GM19238 (cell line): ENCODE measurements at regions not wholly inside any gene's neighbourhood (a gene's known extent, or its start where the extent isn't known, plus 50 kb on each side); places are given as distances from the start of the nearest gene placed in this dataset.

Source experiments
- DNase-seq: peaks from one replicate; pipeline ENCODE4 v3.0.0; 2011; ENCODE audit warnings: low spot score; ENCODE audit not compliant: insufficient read length

GRCh38 chr6:25062070-25062811 is 126.5 kb upstream of the RIPOR2 start:
- no peak for DNase-seq

- no peak for DNase-seq
Observed at GRCh38 chr6:25064006-25064405, 128.2 kb upstream of the RIPOR2 start.

- no peak for DNase-seq
Observed at GRCh38 chr6:25065666-25066065, 129.9 kb upstream of the RIPOR2 start.

- no peak for DNase-seq
Observed at GRCh38 chr6:25066593-25066992, 130.8 kb upstream of the RIPOR2 start.

- no peak for DNase-seq
Observed at GRCh38 chr6:25068866-25069265, 133.1 kb upstream of the RIPOR2 start.

- peak; percentile 52 for DNase-seq
Observed at GRCh38 chr6:25070547-25071366, 135.0 kb upstream of the RIPOR2 start.

- DNase-seq, result no peak
Observed at GRCh38 chr6:25078141-25078540, 142.4 kb upstream of the RIPOR2 start.

GRCh38 chr6:25083784-25084507 is 148.2 kb upstream of the RIPOR2 start:
- no peak for DNase-seq

- DNase-seq, result no peak
Observed at GRCh38 chr6:25084508-25084833, 148.7 kb upstream of the RIPOR2 start.

- DNase-seq, result no peak
Observed at GRCh38 chr6:25085756-25086155, 150.0 kb upstream of the RIPOR2 start.

- DNase-seq, result no peak
Observed at GRCh38 chr6:25086500-25087091, 150.8 kb upstream of the RIPOR2 start.

- DNase-seq, result no peak
Observed at GRCh38 chr6:25088513-25088912, 152.8 kb upstream of the RIPOR2 start.

- no peak for DNase-seq
Observed at GRCh38 chr6:25089442-25089841, 153.7 kb upstream of the RIPOR2 start.

GRCh38 chr6:25094726-25095125 is 159.0 kb upstream of the RIPOR2 start:
- no peak for DNase-seq

- no peak for DNase-seq
Observed at GRCh38 chr6:25100288-25100687, 164.5 kb upstream of the RIPOR2 start.

GRCh38 chr6:25103603-25104002 is 167.8 kb upstream of the RIPOR2 start:
- no peak for DNase-seq

- DNase-seq, result no peak
Observed at GRCh38 chr6:25105070-25105925, 169.5 kb upstream of the RIPOR2 start.

GRCh38 chr6:25107218-25107617 is 171.5 kb upstream of the RIPOR2 start:
- peak; percentile 9 for DNase-seq

- DNase-seq, result no peak
Observed at GRCh38 chr6:25111782-25112181, 167.4 kb upstream of the CARMIL1 start.

- DNase-seq, result no peak
Observed at GRCh38 chr6:25112322-25112773, 166.8 kb upstream of the CARMIL1 start.

- DNase-seq, result no peak
Observed at GRCh38 chr6:25113436-25113835, 165.7 kb upstream of the CARMIL1 start.
